Gastrocnemius medialis (tissue), 4 donors: ENCODE measurements at regions not wholly inside any gene's neighbourhood (a gene's known extent, or its start where the extent isn't known, plus 50 kb on each side); places are given as distances from the start of the nearest gene placed in this dataset.
"Not testable (repeated sequence)": the region's sequence is repeated elsewhere in the genome, so short reads cannot be mapped to it uniquely, and the experiment has no call there.

Experiments
- ATAC-seq, 2 donors: fragments of 150-250 bp; one replicate each; pipeline ENCODE4 v1.9.1; 2016
- DNase-seq, 2 donors: peaks; one replicate each; pipeline ENCODE4 v3.0.0-alpha.2; 2019
- H3K27ac ChIP-seq, 4 donors: fragments of 200-600 bp; sonication (generic); 1 replicate in 1 of 4; 2 replicates in 3 of 4; pipeline ENCODE4 v1.5.1; 2016 to 2018; ENCODE audit warnings: mild to moderate bottlenecking in 2 of 4, moderate library complexity in 1 of 4
- H3K27me3 ChIP-seq, 3 donors: fragments of 200-600 bp; sonication (generic) in 2 of 3; 1 replicate in 1 of 3; 2 replicates in 2 of 3; pipeline versions ENCODE4 v1.5.1 to v1.6.0; 2016 to 2019; ENCODE audit warnings: mild to moderate bottlenecking in 1 of 3, moderate library complexity in 1 of 3
- H3K36me3 ChIP-seq, 2 donors: fragments of 200-600 bp; sonication (generic) in 1 of 2; one replicate each; pipeline ENCODE4 v1.5.1; 2017 to 2018
- H3K4me1 ChIP-seq, 2 donors: fragments of 200-600 bp; sonication (generic) in 1 of 2; one replicate each; pipeline ENCODE4 v1.5.1; 2016 to 2017; ENCODE audit warnings: mild to moderate bottlenecking in 2 of 2
- H3K4me3 ChIP-seq, 4 donors: fragments of 200-600 bp; sonication (generic) in 3 of 4; 1 replicate in 1 of 4; 2 replicates in 3 of 4; pipeline ENCODE4 v1.5.1; 2016 to 2019; ENCODE audit warnings: mild to moderate bottlenecking in 2 of 4
- H3K9me3 ChIP-seq, 3 donors: fragments of 200-600 bp; sonication (generic) in 2 of 3; 1 replicate in 1 of 3; 2 replicates in 2 of 3; pipeline ENCODE4 v1.5.1; 2016 to 2019
- POLR2A ChIP-seq, 2 donors: fragments of 450-650 bp; IDR thresholded peaks; one replicate each; pipeline ENCODE4 v1.6.1; 2017; ENCODE audit warnings: antibody characterized with exemption in 2 of 2, mild to moderate bottlenecking in 2 of 2, moderate library complexity in 2 of 2
- in situ Hi-C, 4 donors: fragments of 200-750 bp; cut with MboI; loops; one replicate each; pipeline versions ENCODE4 v1.15.0 to v1.8.0; 2017; ENCODE audit warnings: low sequenced_read_pairs in 4 of 4
- intact Hi-C: fragments of 100-400 bp; cut with DNase I; formaldehyde crosslinking; loops from one replicate; pipeline ENCODE4 v1.15.1; 2023; ENCODE audit warnings: low total_unique reads
- TF ChIP-seq, protein P1 (sequence below), 5 experiments: fragments of 450-650 bp in 3 of 5; fragments of 200-600 bp in 2 of 5; sonication (generic) in 2 of 5; IDR thresholded peaks in 4 of 5; conservative IDR thresholded peaks in 1 of 5; 1 replicate in 4 of 5; 2 replicates in 1 of 5; pipeline ENCODE4 v1.5.1; 2016 to 2019; ENCODE audit warnings: antibody characterized with exemption in 5 of 5, mild to moderate bottlenecking in 3 of 5, moderate library complexity in 3 of 5

- peaks cover 0 to 5% of the 10 kb centered on the region in 2 donors for H3K4me1 ChIP-seq
- intact Hi-C loops (no loop called here), in situ Hi-C loops (no loop called here)
- no peak overlapping the region for H3K27ac ChIP-seq
- H3K9me3 ChIP-seq: no peaks in the 10 kb centered on the region
- no peaks in the 10 kb centered on the region for H3K27me3 ChIP-seq
- DNase-seq (no peak), ATAC-seq (peak; percentile 14 to 22)
- H3K4me3 ChIP-seq: no peak overlapping the region
- no peaks in the 10 kb centered on the region for H3K36me3 ChIP-seq
- TF ChIP-seq, protein P1, sequence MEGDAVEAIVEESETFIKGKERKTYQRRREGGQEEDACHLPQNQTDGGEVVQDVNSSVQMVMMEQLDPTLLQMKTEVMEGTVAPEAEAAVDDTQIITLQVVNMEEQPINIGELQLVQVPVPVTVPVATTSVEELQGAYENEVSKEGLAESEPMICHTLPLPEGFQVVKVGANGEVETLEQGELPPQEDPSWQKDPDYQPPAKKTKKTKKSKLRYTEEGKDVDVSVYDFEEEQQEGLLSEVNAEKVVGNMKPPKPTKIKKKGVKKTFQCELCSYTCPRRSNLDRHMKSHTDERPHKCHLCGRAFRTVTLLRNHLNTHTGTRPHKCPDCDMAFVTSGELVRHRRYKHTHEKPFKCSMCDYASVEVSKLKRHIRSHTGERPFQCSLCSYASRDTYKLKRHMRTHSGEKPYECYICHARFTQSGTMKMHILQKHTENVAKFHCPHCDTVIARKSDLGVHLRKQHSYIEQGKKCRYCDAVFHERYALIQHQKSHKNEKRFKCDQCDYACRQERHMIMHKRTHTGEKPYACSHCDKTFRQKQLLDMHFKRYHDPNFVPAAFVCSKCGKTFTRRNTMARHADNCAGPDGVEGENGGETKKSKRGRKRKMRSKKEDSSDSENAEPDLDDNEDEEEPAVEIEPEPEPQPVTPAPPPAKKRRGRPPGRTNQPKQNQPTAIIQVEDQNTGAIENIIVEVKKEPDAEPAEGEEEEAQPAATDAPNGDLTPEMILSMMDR (IDR thresholded peaks at IDR 0.05 in 4 of 5, conservative IDR thresholded peaks at IDR 0.05 in 1 of 5): no peak
- TF ChIP-seq POLR2A (IDR thresholded peaks at IDR 0.05): no peak
Observed at GRCh38 chr2:216984937-216985336, 125.1 kb upstream of the TNP1 start.

- H3K9me3 ChIP-seq, H3K36me3 ChIP-seq, H3K27ac ChIP-seq, intact Hi-C loops, DNase-seq, H3K4me3 ChIP-seq, in situ Hi-C loops, H3K4me1 ChIP-seq, ATAC-seq, H3K27me3 ChIP-seq: not testable (repeated sequence)
Observed at GRCh38 chr2:216981951-216982350, 122.1 kb upstream of the TNP1 start.

GRCh38 chr2:216980510-216980909, 120.6 kb upstream of the TNP1 start:
- in situ Hi-C loops, intact Hi-C loops, H3K4me3 ChIP-seq, H3K9me3 ChIP-seq, H3K4me1 ChIP-seq, H3K36me3 ChIP-seq, ATAC-seq, H3K27ac ChIP-seq, H3K27me3 ChIP-seq, DNase-seq: not testable (repeated sequence)

DNA sequence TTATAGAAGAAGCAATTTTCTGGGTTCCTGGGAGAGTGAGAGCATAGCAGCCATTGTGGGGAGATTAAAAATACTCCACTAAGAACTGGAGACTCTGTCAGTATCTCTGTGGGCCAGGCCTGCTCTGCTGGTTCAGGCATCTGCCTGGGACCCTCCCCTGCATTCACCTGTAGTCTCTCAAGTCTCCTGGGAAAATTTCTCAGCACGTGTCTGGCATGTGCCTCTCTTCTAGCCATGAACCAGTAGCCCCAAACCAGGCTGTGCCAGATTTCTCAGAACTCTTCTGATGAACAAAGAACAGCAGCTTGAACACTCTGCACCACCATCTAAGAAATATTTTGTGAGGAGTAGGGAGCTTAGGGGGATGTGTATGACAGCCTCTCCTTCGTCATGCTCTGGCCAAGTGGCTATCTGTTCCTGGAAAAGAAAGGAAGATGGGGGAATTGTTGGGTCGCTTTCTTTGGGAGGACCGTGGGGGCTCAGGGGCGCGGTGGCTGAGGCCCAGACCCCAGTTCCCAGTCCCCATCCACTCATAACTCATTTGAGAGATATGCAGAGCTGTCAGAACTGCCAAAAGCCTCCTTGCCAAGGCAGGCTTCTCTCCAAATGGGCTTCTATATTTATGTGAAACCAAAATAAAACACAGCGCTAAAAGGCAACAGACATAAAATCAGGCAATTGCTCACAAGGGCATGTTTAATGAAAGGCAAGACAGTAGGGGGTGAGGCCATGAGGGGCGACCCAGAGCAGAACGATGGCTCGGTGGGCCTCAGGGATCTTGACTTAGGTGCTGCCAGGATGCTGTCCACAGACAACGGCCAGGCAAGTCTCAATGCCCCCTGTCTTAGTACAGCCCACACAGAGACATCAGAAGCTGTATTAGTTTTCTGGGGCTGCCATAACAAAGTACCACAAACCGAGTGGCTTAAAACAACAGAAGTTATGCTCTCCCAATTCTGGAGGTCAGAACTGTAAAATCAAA, 114.7 kb upstream of the TNP1 start:
- Histone ChIP-seq H3K9me3 (no peaks in the 10 kb centered on the region), H3K36me3 (no peaks in the 10 kb centered on the region), H3K27me3 (no peaks in the 10 kb centered on the region), H3K27ac (peak overlapping the region in 3 of 4 donors; percentile 22 to 46 (median 31)), H3K4me1 (peaks cover 7 to 14% of the 10 kb centered on the region in 2 donors), H3K4me3 (no peak overlapping the region)
- intact Hi-C loops (no loop called here), in situ Hi-C loops (no loop called here)
- peak in 1 of 2 donors; percentile 27 for DNase-seq
- ATAC-seq: peak; percentile 37 to 51
- TF ChIP-seq, protein P1 (IDR thresholded peaks at IDR 0.05 in 4 of 5, conservative IDR thresholded peaks at IDR 0.05 in 1 of 5): no peak
- no peak for TF ChIP-seq POLR2A (IDR thresholded peaks at IDR 0.05)

GRCh38 chr2:216971593-216971992, 111.7 kb upstream of the TNP1 start:
- H3K4me3 ChIP-seq: no peak overlapping the region
- peak overlapping the region in 1 of 4 donors; percentile 32 for H3K27ac ChIP-seq
- no peaks in the 10 kb centered on the region for H3K36me3 ChIP-seq
- in situ Hi-C loops: no loop called here
- ATAC-seq (peak; percentile 70 to 78), DNase-seq (peak in 1 of 2 donors; percentile 34)
- H3K9me3 ChIP-seq: no peaks in the 10 kb centered on the region
- intact Hi-C loops: no loop called here
- H3K27me3 ChIP-seq: no peaks in the 10 kb centered on the region
- TF ChIP-seq, protein P1 (IDR thresholded peaks at IDR 0.05 in 4 of 5, conservative IDR thresholded peaks at IDR 0.05 in 1 of 5): no peak
- TF ChIP-seq POLR2A (IDR thresholded peaks at IDR 0.05): no peak
- peaks cover 7 to 14% of the 10 kb centered on the region in 2 donors for H3K4me1 ChIP-seq
